H1 (cell line): ENCODE measurements at regions not wholly inside any gene's neighbourhood (a gene's known extent, or its start where the extent isn't known, plus 50 kb on each side); places are given as distances from the start of the nearest gene placed in this dataset.
A peak's percentile ranks its signal among the peaks of the same experiment; 100 is the strongest.

Source experiments
- CTCF ChIA-PET: fragments of 300-600 bp; sonication (Branson Sonifier 250); formaldehyde crosslinking; loops from one replicate; lab custom pipeline; 2021; ENCODE audit not compliant: partially characterized antibody; lab: Charles Lee
- POLR2A ChIA-PET: fragments of 300-600 bp; sonication (Branson Sonifier 250); formaldehyde crosslinking; loops from one replicate; lab custom pipeline; 2021; ENCODE audit warnings: inconsistent platforms; ENCODE audit not compliant: partially characterized antibody; lab: Charles Lee
- DNase-seq, 2 experiments: peaks; one replicate each; pipeline versions ENCODE4 v3.0.0 to v3.0.0-alpha.2; 2010 to 2022; ENCODE audit warnings: low spot score in 2 of 2, low read depth in 1 of 2, mixed read lengths in 1 of 2
- FAIRE-seq: peaks from 2 replicates; lab custom pipeline; 2011; peaks lifted over from hg19 to GRCh38; lab: Jason Lieb, UNC
- H2AFZ ChIP-seq: 2 replicates; pipeline ENCODE4 v1.8.1; 2012; ENCODE audit warnings: low read length, inconsistent platforms
- H2AK5ac ChIP-seq: 2 replicates; pipeline ENCODE4 v1.6.1; 2013; ENCODE audit warnings: low read depth, low read length
- H2BK120ac ChIP-seq: replicated peaks from 2 replicates; pipeline ENCODE3; 2013; ENCODE audit warnings: low read depth, low read length, inconsistent platforms
- H2BK12ac ChIP-seq: 2 replicates; pipeline ENCODE4 v1.6.1; 2013; ENCODE audit warnings: low read depth, low read length
- H2BK15ac ChIP-seq: 2 replicates; pipeline ENCODE4 v1.6.1; 2013; ENCODE audit warnings: low read length
- H2BK20ac ChIP-seq: 2 replicates; pipeline ENCODE4 v1.6.1; 2013; ENCODE audit warnings: low read length
- H2BK5ac ChIP-seq: 2 replicates; pipeline ENCODE4 v1.6.1; 2013; ENCODE audit warnings: low read depth, low read length
- H3K14ac ChIP-seq: 2 replicates; pipeline ENCODE4 v1.6.1; 2013; ENCODE audit warnings: inconsistent platforms; ENCODE audit not compliant: insufficient read length
- H3K18ac ChIP-seq: 2 replicates; pipeline ENCODE4 v1.6.1; 2013; ENCODE audit warnings: low read length; ENCODE audit errors: extremely low read depth
- H3K23ac ChIP-seq: 2 replicates; pipeline ENCODE4 v1.6.1; 2013; ENCODE audit warnings: inconsistent platforms; ENCODE audit not compliant: insufficient read length
- H3K23me2 ChIP-seq: 2 replicates; pipeline ENCODE4 v1.6.1; 2013; ENCODE audit warnings: low read depth, low read length
- H3K27ac ChIP-seq: 2 replicates; pipeline ENCODE4 v1.6.1; 2011; ENCODE audit warnings: low read depth, low read length, inconsistent platforms
- H3K27me3 ChIP-seq, 4 experiments: replicated peaks in 1 of 4; 1 replicate in 1 of 4; 2 replicates in 3 of 4; pipeline versions ENCODE4 v1.6.1 to v1.8.1; 2011 to 2013; ENCODE audit warnings: low read length in 3 of 4, mild to moderate bottlenecking in 3 of 4, inconsistent platforms in 2 of 4, mixed read lengths in 2 of 4, moderate library complexity in 1 of 4; ENCODE audit not compliant: control insufficient read depth in 3 of 4, insufficient read depth in 3 of 4; ENCODE audit errors: extremely low read depth in 1 of 4
- H3K36me3 ChIP-seq, 4 experiments: 2 replicates each; pipeline versions ENCODE4 v1.6.1 to v1.8.1; 2011 to 2013; ENCODE audit warnings: mild to moderate bottlenecking in 4 of 4, low read length in 3 of 4, moderate library complexity in 2 of 4, control low read depth in 1 of 4, inconsistent platforms in 1 of 4; ENCODE audit not compliant: insufficient read depth in 4 of 4, control insufficient read depth in 2 of 4
- H3K4ac ChIP-seq: replicated peaks from 2 replicates; pipeline ENCODE3; 2013; ENCODE audit warnings: low read length, low read depth, mixed read lengths, inconsistent platforms; ENCODE audit not compliant: insufficient read length
- H3K4me1 ChIP-seq, 4 experiments: replicated peaks in 1 of 4; 1 replicate in 1 of 4; 2 replicates in 3 of 4; pipeline versions ENCODE4 v1.6.1 to v1.8.1; 2011 to 2013; ENCODE audit warnings: low read length in 3 of 4, inconsistent platforms in 2 of 4, mixed read lengths in 1 of 4; ENCODE audit not compliant: insufficient read depth in 4 of 4, control insufficient read depth in 3 of 4
- H3K4me2 ChIP-seq, 2 experiments: 2 replicates each; pipeline versions ENCODE4 v1.6.1 to v1.8.1; 2011 to 2013; ENCODE audit warnings: low read depth in 2 of 2, low read length in 2 of 2, control low read depth in 1 of 2, inconsistent platforms in 1 of 2, mild to moderate bottlenecking in 1 of 2; ENCODE audit not compliant: insufficient read depth in 1 of 2
- H3K4me3 ChIP-seq, 4 experiments: fragments of 200-600, 300-600 bp in 1 of 4; sonication (generic), shearing (Covaris generic), sonication (Bioruptor Twin) in 1 of 4; 2 replicates each; pipeline versions ENCODE4 v1.5.1 to v1.8.1; 2011 to 2016; ENCODE audit warnings: low read length in 4 of 4, low read depth in 3 of 4, control low read depth in 2 of 4, inconsistent platforms in 2 of 4, mild to moderate bottlenecking in 2 of 4, mixed read lengths in 1 of 4, moderate library complexity in 1 of 4; ENCODE audit not compliant: insufficient read depth in 2 of 4; ENCODE audit errors: extremely low read depth in 1 of 4
- H3K56ac ChIP-seq: replicated peaks from 2 replicates; pipeline ENCODE3; 2013; ENCODE audit warnings: low read depth, mild to moderate bottlenecking, mixed read lengths, low read length, inconsistent platforms; ENCODE audit not compliant: insufficient read length
- H3K79me1 ChIP-seq: 2 replicates; pipeline ENCODE4 v1.6.1; 2013; ENCODE audit warnings: low read depth, low read length, control low read depth
- H3K79me2 ChIP-seq, 2 experiments: 2 replicates each; pipeline versions ENCODE4 v1.6.1 to v1.8.1; 2012 to 2013; ENCODE audit warnings: low read length in 2 of 2, mild to moderate bottlenecking in 2 of 2, inconsistent platforms in 1 of 2; ENCODE audit not compliant: insufficient read depth in 2 of 2, control insufficient read depth in 1 of 2
- H3K9ac ChIP-seq, 4 experiments: replicated peaks in 1 of 4; 1 replicate in 1 of 4; 2 replicates in 3 of 4; pipeline versions ENCODE4 v1.6.1 to v1.8.1; 2011 to 2013; ENCODE audit warnings: low read depth in 3 of 4, low read length in 3 of 4, control low read depth in 2 of 4, mild to moderate bottlenecking in 2 of 4, moderate library complexity in 2 of 4, inconsistent platforms in 1 of 4; ENCODE audit errors: extremely low read depth in 1 of 4
- H3K9me3 ChIP-seq, 2 experiments: 2 replicates each; pipeline versions ENCODE4 v1.6.1 to v1.8.1; 2012 to 2013; ENCODE audit warnings: mild to moderate bottlenecking in 2 of 2, moderate library complexity in 2 of 2, control low read depth in 1 of 2, inconsistent platforms in 1 of 2, low read depth in 1 of 2, low read length in 1 of 2, mixed read lengths in 1 of 2; ENCODE audit not compliant: insufficient read depth in 2 of 2
- H4K20me1 ChIP-seq, 2 experiments: replicated peaks in 1 of 2; 2 replicates each; pipeline versions ENCODE3 to v1.8.1; 2011 to 2013; ENCODE audit warnings: inconsistent platforms in 2 of 2, low read length in 2 of 2, mild to moderate bottlenecking in 1 of 2; ENCODE audit not compliant: insufficient read depth in 2 of 2, control insufficient read depth in 1 of 2
- H4K5ac ChIP-seq: 2 replicates; pipeline ENCODE4 v1.6.1; 2013; ENCODE audit warnings: low read length, low read depth, mixed read lengths, inconsistent platforms; ENCODE audit not compliant: insufficient read length
- H4K8ac ChIP-seq: 2 replicates; pipeline ENCODE4 v1.8.0; 2013; ENCODE audit warnings: mild to moderate bottlenecking, moderate library complexity, low read length, inconsistent platforms; ENCODE audit not compliant: insufficient read depth; ENCODE audit errors: extremely low read depth
- H4K91ac ChIP-seq: replicated peaks from 2 replicates; pipeline ENCODE3; 2013; ENCODE audit warnings: low read length, mixed read lengths, inconsistent platforms; ENCODE audit not compliant: insufficient read length
- CEBPB ChIP-seq: IDR thresholded peaks from 2 replicates; pipeline ENCODE4 v1.6.1; 2012; ENCODE audit warnings: low read depth, low read length
- HDAC2 ChIP-seq, 2 experiments: fragments of 300-600 bp in 1 of 2; sonication (generic) in 1 of 2; IDR thresholded peaks; 2 replicates each; pipeline ENCODE4 v1.6.1; 2011 to 2012; ENCODE audit warnings: low read depth in 2 of 2, low read length in 2 of 2, mild to moderate bottlenecking in 2 of 2, moderate library complexity in 2 of 2, borderline replicate concordance in 1 of 2, inconsistent platforms in 1 of 2
- JUN ChIP-seq: IDR thresholded peaks from 2 replicates; pipeline ENCODE4 v1.6.1; 2011; ENCODE audit warnings: low read depth, mild to moderate bottlenecking, improper control_type of control experiment, low read length
- KDM1A ChIP-seq: fragments of 200-600, 300-600 bp; sonication (generic); IDR thresholded peaks from 2 replicates; pipeline ENCODE4 v1.7.1; 2016; ENCODE audit warnings: mild to moderate bottlenecking, low read length, borderline replicate concordance
- KDM4A ChIP-seq: IDR thresholded peaks from one replicate; pipeline ENCODE4 v1.7.1; 2012; ENCODE audit warnings: low read depth, mild to moderate bottlenecking, moderate library complexity, low read length, inconsistent platforms; ENCODE audit not compliant: severe bottlenecking
- MAFK ChIP-seq: IDR thresholded peaks from 2 replicates; pipeline ENCODE4 v1.6.1; 2012; ENCODE audit warnings: low read depth, mild to moderate bottlenecking, improper control_type of control experiment, low read length
- NRF1 ChIP-seq: IDR thresholded peaks from 2 replicates; pipeline ENCODE4 v1.6.1; 2011; ENCODE audit warnings: mild to moderate bottlenecking, low read depth, low read length, improper control_type of control experiment
- RNF2 ChIP-seq: fragments of 200-900, 300-1000 bp; sonication (generic); IDR thresholded peaks from 2 replicates; pipeline ENCODE4 v1.7.1; 2016; ENCODE audit warnings: borderline replicate concordance, low read depth, mild to moderate bottlenecking, antibody characterized with exemption, low read length; ENCODE audit not compliant: poor library complexity, severe bottlenecking; ENCODE audit errors: missing control alignments
- SAP30 ChIP-seq: fragments of 300-600 bp; sonication (generic); IDR thresholded peaks from 2 replicates; pipeline ENCODE4 v1.7.1; 2012; ENCODE audit warnings: low read length, moderate library complexity, mild to moderate bottlenecking, inconsistent platforms; ENCODE audit not compliant: insufficient read depth, insufficient replicate concordance
- SIX5 ChIP-seq: IDR thresholded peaks from 2 replicates; pipeline ENCODE4 v1.6.1; 2011; ENCODE audit warnings: mild to moderate bottlenecking, low read depth, low read length
- SRF ChIP-seq: IDR thresholded peaks from 2 replicates; pipeline ENCODE4 v1.6.1; 2011; ENCODE audit warnings: mild to moderate bottlenecking, low read depth, low read length, moderate library complexity
- SUZ12 ChIP-seq: fragments of 200-600 bp; sonication (generic); IDR thresholded peaks from 2 replicates; pipeline ENCODE4 v1.6.1; 2012; ENCODE audit warnings: mild to moderate bottlenecking, inconsistent platforms, low read length, moderate library complexity, mixed read lengths
- WGBS, 2 experiments: shearing (Covaris generic) in 1 of 2; methylation state at CpG; one replicate each; pipeline versions ENCODE4 v1.1.6 to v1.1.7; 2013 to 2015; ENCODE audit warnings: low lambda C conversion rate in 2 of 2, mixed read lengths in 2 of 2, inconsistent platforms in 1 of 2, low coverage in 1 of 2, missing lambda C conversion rate in 1 of 2; ENCODE audit not compliant: insufficient replicate concordance in 2 of 2, insufficient coverage in 1 of 2, insufficient read length in 1 of 2; ENCODE audit errors: extremely low coverage in 1 of 2, missing lambda C conversion rate in 1 of 2; 5-methylcytosine and 5-hydroxymethylcytosine counted together
- TF ChIP-seq, protein P1 (sequence below): IDR thresholded peaks from 2 replicates; pipeline ENCODE4 v1.6.1; 2011; ENCODE audit warnings: low read depth, mild to moderate bottlenecking, low read length; ENCODE audit not compliant: insufficient read depth

DNA sequence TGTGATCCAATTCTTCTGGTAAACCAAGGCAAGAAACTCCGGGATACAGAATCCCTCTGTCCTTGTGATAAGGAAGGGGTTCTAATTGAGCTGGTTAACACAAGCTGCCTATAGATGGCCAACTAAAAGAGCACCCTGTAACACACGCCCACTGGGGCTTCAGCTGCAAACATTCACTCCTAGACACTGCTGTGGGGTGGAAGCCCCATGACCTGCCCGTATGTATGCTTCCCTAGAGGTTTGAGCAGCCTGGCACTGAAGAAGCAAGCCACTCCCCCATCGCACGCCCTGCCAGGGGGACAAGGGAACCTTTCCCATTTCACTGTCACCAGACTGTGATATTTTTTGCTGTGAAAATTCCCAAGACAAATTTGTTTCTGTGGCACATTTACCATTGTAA is 516.9 kb upstream of the GOLIM4 start:
- H2BK20ac ChIP-seq = 0 out of 2 replicates have a peak overlapping the region, but pooled peaks have one; percentile 82
- ChIA-PET POLR2A (no interaction called here), CTCF (interaction anchor here (0.6 to 2.2 kb wide), 6 partner anchors 9 to 407 kb away, joined by 3 to 14 read pairs (median 4); no protein-coding TSS in a partner anchor)
- no peaks in the 10 kb centered on the region for H3K27me3 ChIP-seq
- no peak overlapping the region for H2BK12ac ChIP-seq
- no peak overlapping the region for H3K23ac ChIP-seq
- no peak overlapping the region for H4K5ac ChIP-seq
- no peak overlapping the region for H3K18ac ChIP-seq
- no peak overlapping the region for H3K4me2 ChIP-seq
- no peak overlapping the region for H2BK5ac ChIP-seq
- no peak overlapping the region for H3K4me3 ChIP-seq
- H3K9ac ChIP-seq = no peak overlapping the region
- FAIRE-seq = no peak
- H3K4me1 ChIP-seq = peaks cover under 1 to 28% (median 15%) of the 10 kb centered on the region in 4 experiments
- H4K8ac ChIP-seq = no peak overlapping the region
- no peak overlapping the region for H4K91ac ChIP-seq
- WGBS, 2 experiments = 95% methylated on average over 5 of the region's 5 CpGs; no CpG with 5 or more reads in 1 of the 2 experiments
- H3K27ac ChIP-seq = peak overlapping the region; percentile 19; the same call in 1 of the 2 replicates
- no peaks in the 10 kb centered on the region for H3K36me3 ChIP-seq
- no peaks in the 10 kb centered on the region; the same call in 1 of the 2 replicates for H3K23me2 ChIP-seq
- H3K14ac ChIP-seq = no peak overlapping the region
- no peak overlapping the region for H2AK5ac ChIP-seq
- H2AFZ ChIP-seq = no peak overlapping the region
- DNase-seq = no peak
- H3K9me3 ChIP-seq = no peaks in the 10 kb centered on the region
- H2BK15ac ChIP-seq = no peak overlapping the region
- H3K56ac ChIP-seq = no peak overlapping the region
- no peaks in the 10 kb centered on the region for H3K79me2 ChIP-seq
- H2BK120ac ChIP-seq = no peak overlapping the region
- H3K79me1 ChIP-seq = no peaks in the 10 kb centered on the region
- no peak overlapping the region for H3K4ac ChIP-seq
- no peaks in the 10 kb centered on the region for H4K20me1 ChIP-seq
- TF ChIP-seq MAFK (no peak), KDM4A (no peak), RNF2 (no peak), SAP30 (no peak), KDM1A (no peak), SIX5 (no peak), JUN (no peak), SRF (no peak), NRF1 (no peak), CEBPB (no peak), SUZ12 (no peak), HDAC2 (IDR thresholded peaks at IDR 0.05; ENCODE audit: borderline replicate concordance in 1 of 2, low read depth in 2 of 2, low read length in 2 of 2) (no peak)
- TF ChIP-seq, protein P1, sequence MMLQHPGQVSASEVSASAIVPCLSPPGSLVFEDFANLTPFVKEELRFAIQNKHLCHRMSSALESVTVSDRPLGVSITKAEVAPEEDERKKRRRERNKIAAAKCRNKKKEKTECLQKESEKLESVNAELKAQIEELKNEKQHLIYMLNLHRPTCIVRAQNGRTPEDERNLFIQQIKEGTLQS = no peak
